ENCODE measurements at regions not wholly inside any gene's neighbourhood (a gene's known extent, or its start where the extent isn't known, plus 50 kb on each side); places are given as distances from the start of the nearest gene placed in this dataset.

DNA sequence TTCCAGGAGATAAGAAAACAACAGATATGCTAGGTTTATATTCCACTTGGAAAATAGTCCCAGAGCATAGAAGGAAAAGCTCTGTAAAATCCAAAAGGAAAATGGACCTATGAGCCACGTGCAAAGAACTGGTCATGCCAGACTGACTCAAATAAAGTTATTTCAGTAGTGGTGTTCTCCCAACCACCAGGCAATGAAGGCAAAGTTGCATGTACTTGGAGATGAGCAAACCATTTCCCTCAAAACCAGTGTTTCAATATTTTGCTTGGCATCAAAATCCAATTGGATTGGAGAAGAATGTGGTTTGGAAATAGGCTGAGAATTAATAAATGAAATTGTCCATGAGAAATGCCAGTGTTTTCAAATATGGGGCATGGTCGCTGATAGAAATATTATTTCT lies 237.5 kb downstream of the ICOS start:
- Histone ChIP-seq H3K4me1 (ENCODE audit: control insufficient read depth in 1 of 2, insufficient read depth in 2 of 2, low read length in 2 of 2) (no peaks in the 10 kb centered on the region), H4K20me1 (ENCODE audit: insufficient read depth) (no peaks in the 10 kb centered on the region), H3K9ac (ENCODE audit: low read length) (no peak overlapping the region), H3K9me3 (ENCODE audit: control insufficient read depth in 1 of 2, insufficient read depth in 1 of 2, low read depth in 1 of 2, low read length in 2 of 2) (no peaks in the 10 kb centered on the region), H2AFZ (ENCODE audit: low read depth, low read length, poor library complexity, severe bottlenecking) (no peak overlapping the region), H3K79me2 (ENCODE audit: insufficient read depth, low read length) (no peaks in the 10 kb centered on the region), H3K9me2 (ENCODE audit: insufficient read depth) (no peaks in the 10 kb centered on the region), H3K4me3 (replicated peaks in 1 of 2; ENCODE audit: low read depth in 1 of 2, low read length in 2 of 2) (no peak overlapping the region), H3K4me2 (ENCODE audit: low read length) (no peak overlapping the region), H3K36me3 (ENCODE audit: control insufficient read depth in 1 of 2, insufficient read depth in 2 of 2, low read length in 2 of 2) (no peaks in the 10 kb centered on the region), H3K27ac (ENCODE audit: low read depth, low read length) (no peak overlapping the region), H3K27me3 (ENCODE audit: insufficient read depth, low read length) (peaks cover 32% of the 10 kb centered on the region)
- POLR2A ChIA-PET = no interaction called here
- intact Hi-C loops (cut with micrococcal nuclease) = no loop called here
- DNase-seq (ENCODE audit: low read depth, low spot score) (no peak), ATAC-seq (no peak)
- CTCF ChIA-PET = no interaction called here
- BruUV-seq (replicated peaks) = no TSS peak
- RAD21 ChIA-PET (ENCODE audit: low non-redundant PET in 1 of 2, low total read pairs in 2 of 2, uncharacterized antibody in 2 of 2, unreplicated experiment in 2 of 2) = no interaction called here
- no peak for TF ChIP-seq TCF7L2 (IDR thresholded peaks at IDR 0.05; ENCODE audit: borderline replicate concordance, extremely low read depth, insufficient read depth, insufficient read length)

DNA sequence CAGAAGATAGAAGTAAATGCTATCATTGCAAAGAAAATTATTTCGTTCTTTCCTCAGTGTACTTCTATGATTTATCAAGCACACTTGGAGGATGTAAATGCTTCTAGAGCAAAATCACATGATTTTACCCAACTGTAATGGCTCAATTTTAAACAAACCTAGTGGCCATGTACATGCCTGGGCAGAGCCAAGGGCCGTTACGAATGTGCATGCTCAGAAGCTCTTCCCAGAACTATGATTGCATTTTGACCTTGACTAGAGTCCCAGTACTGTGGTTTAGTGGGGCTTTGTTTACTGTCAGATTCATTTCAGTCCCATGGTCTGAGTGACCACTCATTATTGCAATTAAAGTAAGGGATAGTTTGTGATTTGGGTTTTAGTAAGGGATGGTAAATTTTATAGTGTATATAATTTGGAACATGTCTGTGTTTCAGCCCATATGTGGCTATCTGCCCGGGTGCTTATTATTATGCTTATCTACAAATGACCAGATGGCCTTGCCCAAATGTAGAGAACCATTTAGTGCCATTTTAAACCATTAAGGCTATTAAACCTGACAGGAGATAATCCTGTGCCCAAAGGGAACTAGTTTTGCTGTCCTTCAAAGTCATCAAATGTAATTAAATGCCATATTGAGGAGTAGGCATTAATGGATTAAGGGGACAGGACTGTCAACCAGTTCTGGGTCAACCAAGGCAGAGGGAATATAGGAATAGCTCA lies 239.1 kb downstream of the ICOS start:
- ATAC-seq (no peak), DNase-seq (ENCODE audit: low read depth, low spot score) (no peak)
- intact Hi-C loops (cut with micrococcal nuclease) = no loop called here
- H3K9ac ChIP-seq (ENCODE audit: low read length) = no peak overlapping the region
- ChIA-PET RAD21 (ENCODE audit: low non-redundant PET in 1 of 2, low total read pairs in 2 of 2, uncharacterized antibody in 2 of 2, unreplicated experiment in 2 of 2) (no interaction called here), POLR2A (no interaction called here), CTCF (interaction anchor here (1.2 kb wide), 1 partner anchor 30 kb away, joined by 5 read pairs; no protein-coding TSS in a partner anchor)
- TF ChIP-seq EZH2phosphoT487 (IDR thresholded peaks at IDR 0.05; ENCODE audit: borderline replicate concordance) (no peak), SRF (IDR thresholded peaks at IDR 0.05; ENCODE audit: low read depth) (no peak), ZFX (IDR thresholded peaks at IDR 0.05) (no peak), SIN3A (IDR thresholded peaks at IDR 0.05; ENCODE audit: low read depth) (no peak), FOSL1 (IDR thresholded peaks at IDR 0.05; ENCODE audit: low read depth) (no peak), ELF1 (IDR thresholded peaks at IDR 0.05; ENCODE audit: borderline replicate concordance, low read depth) (no peak), POLR2AphosphoS5 (IDR thresholded peaks at IDR 0.05; ENCODE audit: low read depth, low read length) (no peak), JUND (IDR thresholded peaks at IDR 0.05) (no peak), EZH2 (IDR thresholded peaks at IDR 0.05) (no peak), TCF7L2 (IDR thresholded peaks at IDR 0.05; ENCODE audit: borderline replicate concordance, extremely low read depth, insufficient read depth, insufficient read length) (no peak), SP1 (IDR thresholded peaks at IDR 0.05; ENCODE audit: low read depth) (no peak)
- TF ChIP-seq, protein P1, sequence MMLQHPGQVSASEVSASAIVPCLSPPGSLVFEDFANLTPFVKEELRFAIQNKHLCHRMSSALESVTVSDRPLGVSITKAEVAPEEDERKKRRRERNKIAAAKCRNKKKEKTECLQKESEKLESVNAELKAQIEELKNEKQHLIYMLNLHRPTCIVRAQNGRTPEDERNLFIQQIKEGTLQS (IDR thresholded peaks at IDR 0.05) = no peak
- no peaks in the 10 kb centered on the region for H3K79me2 ChIP-seq (ENCODE audit: insufficient read depth, low read length)
- no peaks in the 10 kb centered on the region for H3K9me3 ChIP-seq (ENCODE audit: control insufficient read depth in 1 of 2, insufficient read depth in 1 of 2, low read depth in 1 of 2, low read length in 2 of 2)
- no peak overlapping the region for H3K27ac ChIP-seq (ENCODE audit: low read depth, low read length)
- no peak overlapping the region for H2AFZ ChIP-seq (ENCODE audit: low read depth, low read length, poor library complexity, severe bottlenecking)
- no peaks in the 10 kb centered on the region for H3K9me2 ChIP-seq (ENCODE audit: insufficient read depth)
- H4K20me1 ChIP-seq (ENCODE audit: insufficient read depth) = no peaks in the 10 kb centered on the region
- no peaks in the 10 kb centered on the region for H3K4me1 ChIP-seq (ENCODE audit: control insufficient read depth in 1 of 2, insufficient read depth in 2 of 2, low read length in 2 of 2)
- H3K27me3 ChIP-seq (ENCODE audit: insufficient read depth, low read length) = peaks cover 20% of the 10 kb centered on the region
- no peak overlapping the region for H3K4me3 ChIP-seq (replicated peaks in 1 of 2; ENCODE audit: low read depth in 1 of 2, low read length in 2 of 2)
- no peaks in the 10 kb centered on the region for H3K36me3 ChIP-seq (ENCODE audit: control insufficient read depth in 1 of 2, insufficient read depth in 2 of 2, low read length in 2 of 2)
- H3K4me2 ChIP-seq (ENCODE audit: low read length) = no peak overlapping the region
- BruUV-seq (replicated peaks) = no TSS peak
